Stimulated activated CD4-positive, alpha-beta T cell treated with anti-CD3 and anti-CD28 coated beads, Interleukin-2, amount 100 ng/mL, for 48 hours (primary cell): ENCODE measurements at regions not wholly inside any gene's neighbourhood (a gene's known extent, or its start where the extent isn't known, plus 50 kb on each side); places are given as distances from the start of the nearest gene placed in this dataset.

Experiments
- DNase-seq, 2 donors: peaks; one replicate each; pipeline ENCODE4 v3.0.0-alpha.2; 2020

DNA sequence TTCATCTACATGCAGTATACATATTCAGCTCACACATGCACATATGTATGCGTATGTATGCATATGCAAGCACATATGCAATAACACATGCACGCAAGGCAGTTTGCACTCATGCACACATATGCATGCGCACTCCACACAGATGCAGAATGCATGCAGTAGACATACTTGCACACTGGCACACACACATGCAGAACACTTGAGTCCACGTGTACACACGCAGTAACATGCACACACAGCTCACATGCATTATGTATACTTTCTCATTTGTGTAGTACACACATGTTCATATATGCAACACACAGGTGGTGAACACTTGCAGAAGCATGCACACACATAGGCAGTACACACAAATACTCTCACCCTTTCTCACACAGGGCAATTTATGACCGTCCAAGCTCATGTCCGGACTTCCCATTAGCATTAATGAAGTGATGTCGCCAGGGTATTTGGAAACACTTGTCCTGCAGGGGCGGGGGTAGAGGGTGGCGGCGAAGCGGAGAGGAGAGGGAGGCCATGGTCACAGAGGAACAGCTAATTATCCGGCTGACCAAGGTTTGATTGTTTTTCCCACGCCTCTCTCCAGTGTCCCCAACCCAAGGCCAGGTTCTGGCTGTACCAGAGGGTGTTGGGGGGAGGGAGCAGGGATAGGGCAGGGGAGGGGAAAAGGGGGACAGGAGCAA, 91.3 kb downstream of the VEGFA start:
- no peak for DNase-seq

GRCh38 chr6:43860285-43860684, 90.3 kb downstream of the VEGFA start:
- no peak for DNase-seq

DNA sequence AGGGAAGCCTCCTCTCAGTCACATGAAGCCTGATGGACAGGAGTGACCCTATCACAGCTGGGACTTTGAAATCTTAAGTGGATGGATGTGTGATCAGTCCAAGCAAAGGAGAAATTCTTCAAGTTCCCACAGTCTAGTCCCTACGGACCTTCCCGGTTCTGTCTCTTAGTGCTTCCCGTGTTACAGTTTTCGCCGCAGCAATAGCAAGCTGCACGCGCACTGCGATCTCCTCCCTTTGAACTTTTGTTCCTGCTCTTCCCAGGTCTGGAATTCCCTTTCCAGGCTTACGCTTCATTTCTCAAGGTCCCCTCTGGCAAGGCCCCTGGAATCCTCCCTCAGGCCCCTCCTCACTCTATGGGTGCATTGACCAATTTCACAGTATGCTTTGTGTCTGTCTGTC, 89.2 kb downstream of the VEGFA start:
- no peak for DNase-seq

DNA sequence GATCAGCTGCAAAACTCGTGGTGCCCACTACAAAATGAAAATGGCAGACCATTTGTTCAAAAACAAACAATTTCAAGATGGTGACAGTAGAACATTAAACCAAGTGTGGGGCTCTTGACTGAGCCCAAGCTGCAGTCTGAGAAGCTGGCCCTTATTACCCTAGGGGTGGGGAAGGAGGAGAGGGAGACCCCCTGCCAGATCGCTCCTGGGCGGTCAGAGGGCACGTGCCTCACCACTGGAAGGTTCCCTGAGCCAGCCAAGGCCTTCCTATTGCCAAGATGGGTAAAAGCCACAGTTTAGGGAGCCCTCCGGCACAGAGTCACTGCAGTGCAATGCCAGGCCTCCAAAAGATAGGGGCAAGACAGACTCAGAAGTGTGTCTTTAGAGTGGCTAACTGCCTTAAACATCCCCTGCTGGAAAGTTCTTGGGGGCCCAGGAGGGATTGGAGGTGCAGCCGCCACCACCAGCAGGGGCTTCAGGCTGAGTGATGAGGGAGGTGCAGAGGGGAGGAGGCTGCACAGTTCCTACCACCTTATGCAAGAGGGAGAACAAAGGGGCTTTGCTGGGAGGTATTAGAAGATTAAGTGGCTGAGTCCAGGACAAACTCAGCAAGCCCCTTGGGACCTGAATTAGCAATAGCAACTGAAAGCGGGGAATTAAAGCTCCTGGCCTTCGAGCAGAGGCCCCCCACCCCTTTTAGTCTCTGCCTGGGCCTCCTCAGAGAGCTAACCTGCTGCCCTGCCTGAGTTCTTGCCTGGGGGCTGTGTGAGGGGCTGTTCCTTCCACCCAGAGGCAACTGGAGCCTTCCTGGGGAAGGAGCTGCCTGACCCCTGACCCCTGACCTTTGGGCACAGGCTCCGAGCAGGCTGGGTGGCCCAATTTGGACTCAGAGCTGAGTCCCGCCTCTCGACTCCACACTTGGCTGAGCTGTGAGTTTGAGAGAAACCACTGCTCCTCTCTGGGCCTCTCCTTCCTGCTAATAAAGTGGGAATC, 88.4 kb downstream of the VEGFA start:
- DNase-seq: no peak

GRCh38 chr6:43856005-43856765, 86.2 kb downstream of the VEGFA start:
- no peak for DNase-seq

- no peak for DNase-seq
Observed at GRCh38 chr6:43855247-43855646, 85.2 kb downstream of the VEGFA start.

GRCh38 chr6:43853066-43853650, 83.1 kb downstream of the VEGFA start:
- DNase-seq: no peak

DNA sequence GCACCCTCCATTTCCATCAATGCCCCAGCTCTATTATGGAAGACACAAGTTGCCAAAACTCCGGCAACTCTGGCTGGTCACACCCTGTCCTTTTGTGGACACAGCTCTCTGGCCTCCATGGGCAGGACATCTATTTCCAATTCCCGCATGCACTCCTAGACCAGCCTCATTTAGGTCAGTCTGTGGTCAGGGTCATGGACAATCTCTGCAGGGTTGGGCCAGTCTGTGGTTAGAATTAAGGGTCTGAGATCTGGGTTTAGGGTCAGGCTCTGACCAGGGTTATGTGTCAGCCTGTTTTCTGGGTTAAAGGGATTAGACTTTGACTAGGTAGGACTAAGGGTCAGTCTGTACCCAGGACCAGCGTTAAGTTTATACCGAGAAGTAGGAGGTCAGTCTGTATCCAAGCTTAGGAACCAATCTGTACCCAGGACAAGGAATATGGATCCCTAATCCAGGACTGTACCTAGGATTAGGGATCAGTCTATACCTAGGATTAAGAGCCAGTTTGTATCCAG, 82.4 kb downstream of the VEGFA start:
- no peak for DNase-seq

DNA sequence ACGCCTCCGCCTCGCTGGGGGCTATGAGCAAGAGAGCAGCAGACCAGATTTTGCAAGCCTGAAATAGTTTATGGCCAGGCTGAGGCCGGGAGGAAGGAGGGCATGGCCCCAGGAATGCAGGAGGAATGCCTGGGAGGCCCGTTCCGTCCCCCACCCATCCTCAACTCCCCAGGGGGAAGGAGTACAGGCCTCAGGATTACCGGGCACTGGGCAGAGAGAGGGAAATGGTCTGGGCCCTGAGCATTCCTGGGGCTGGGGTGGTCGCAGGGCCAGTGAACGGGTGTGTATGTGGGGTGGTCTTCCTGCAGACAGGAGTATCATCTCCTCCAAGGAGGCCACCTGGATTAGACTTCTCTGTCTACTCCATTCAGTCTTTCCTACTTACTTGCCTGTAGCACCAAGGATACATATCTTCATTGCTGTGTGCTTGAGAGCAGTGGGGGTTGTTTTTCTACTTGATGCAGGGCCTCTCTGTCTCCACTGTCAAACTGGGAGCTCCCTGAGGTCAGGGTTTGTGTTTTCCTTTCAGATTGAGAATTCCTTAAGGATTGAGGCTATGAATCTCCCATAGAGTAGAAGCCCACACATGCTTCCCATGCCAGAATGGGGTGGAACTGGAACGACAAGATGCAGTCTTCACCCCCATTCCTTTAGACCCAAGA, 81.3 kb downstream of the VEGFA start:
- DNase-seq: no peak

- DNase-seq: no peak
Observed at GRCh38 chr6:43850314-43851203, 80.5 kb downstream of the VEGFA start.

GRCh38 chr6:43849844-43850243, 79.8 kb downstream of the VEGFA start:
- no peak for DNase-seq

DNA sequence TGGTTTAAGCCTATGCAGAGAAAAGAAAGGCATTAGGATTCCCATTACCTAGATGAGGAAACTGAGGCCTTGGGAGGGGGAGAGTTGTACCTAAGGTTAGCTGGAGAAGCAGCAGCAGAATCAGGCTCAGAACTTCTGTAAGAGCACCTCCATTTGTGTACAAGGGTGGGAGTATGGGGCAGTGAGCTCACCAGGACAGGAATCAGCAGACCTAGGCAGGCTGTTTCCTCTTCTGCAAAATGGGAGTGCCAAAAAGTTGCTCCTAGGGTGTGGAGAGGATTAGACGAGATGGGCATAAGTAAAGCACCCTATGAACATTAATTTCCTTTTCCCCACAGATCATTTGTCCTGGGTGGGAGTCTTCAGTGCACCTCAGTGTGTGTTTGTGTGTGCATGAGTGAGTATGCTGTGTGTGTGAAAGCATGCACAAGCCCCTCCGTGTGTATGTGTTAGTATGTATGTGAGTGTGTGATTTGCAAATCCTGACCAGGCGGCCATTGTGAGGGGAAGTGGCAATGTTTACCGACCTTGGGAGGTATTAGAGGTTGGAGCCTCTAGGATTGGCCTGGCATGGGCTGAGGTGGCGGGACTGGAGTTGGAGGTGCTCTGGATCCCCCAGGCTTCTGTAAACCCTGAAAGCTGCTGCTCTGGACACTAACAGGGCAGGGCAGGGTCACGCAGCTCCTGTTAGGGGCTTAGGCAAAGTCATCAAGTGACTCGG, 78.8 kb downstream of the VEGFA start:
- no peak for DNase-seq

DNA sequence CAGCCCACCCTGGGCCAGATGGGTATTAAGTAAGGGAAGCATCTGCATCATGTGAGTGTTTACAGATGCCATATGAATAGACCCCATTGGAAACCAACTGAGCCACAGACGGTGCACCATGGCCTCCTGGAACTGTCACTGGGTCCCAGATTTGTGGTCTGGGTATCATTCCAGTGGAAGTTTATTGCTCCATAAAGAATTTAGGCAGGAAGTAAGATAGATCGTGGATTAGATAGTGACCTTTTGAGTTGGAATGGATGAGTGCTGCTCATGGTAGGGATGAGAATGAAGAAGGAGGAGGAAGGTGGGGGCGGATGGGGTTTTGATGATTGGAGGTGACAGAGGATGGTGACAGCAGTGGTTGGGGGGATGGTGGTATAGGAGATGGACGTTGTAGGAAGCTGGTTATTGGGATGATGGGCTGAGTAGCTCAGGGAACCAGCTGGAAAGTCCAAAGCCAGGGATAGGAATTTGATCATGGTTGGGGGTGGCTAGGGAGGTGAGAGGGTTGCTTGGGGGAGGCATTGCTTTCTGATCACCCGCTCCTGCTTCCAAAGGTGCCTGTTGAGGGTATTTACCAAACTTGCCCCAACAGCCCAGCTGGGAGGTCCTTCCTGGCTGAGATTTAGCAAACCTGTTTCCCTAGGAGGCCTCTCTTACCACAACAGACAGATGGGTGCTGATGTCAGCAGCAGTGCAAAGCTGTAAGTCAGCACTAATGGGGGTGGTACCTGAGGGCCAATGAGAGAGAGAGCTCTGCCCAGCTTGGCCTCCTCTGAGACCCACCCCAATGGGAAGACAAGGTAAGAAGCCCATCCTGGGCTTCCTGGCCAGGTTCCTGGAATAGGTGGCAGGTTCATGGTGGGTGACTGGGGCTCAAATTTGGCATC, 78.0 kb downstream of the VEGFA start:
- DNase-seq: no peak

DNA sequence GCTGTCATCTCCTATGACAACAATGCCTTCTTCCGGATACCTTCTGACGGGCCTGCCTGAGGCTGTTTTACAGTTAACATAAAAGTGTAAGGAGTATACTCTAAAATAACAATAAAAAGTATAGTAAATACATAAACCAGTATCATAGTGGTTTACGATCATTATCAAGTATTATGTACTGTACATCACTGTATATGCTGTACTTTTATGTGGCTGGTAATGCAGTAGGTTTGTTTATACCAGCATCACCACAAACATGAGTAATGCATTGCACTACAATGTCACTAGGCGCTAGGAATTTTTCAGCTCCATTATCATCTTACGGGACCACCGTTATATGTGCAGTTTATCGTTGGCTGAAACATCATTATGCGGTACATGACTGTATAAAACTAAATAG, 76.5 kb downstream of the VEGFA start:
- DNase-seq: no peak

GRCh38 chr6:43845646-43846045, 75.6 kb downstream of the VEGFA start:
- no peak for DNase-seq

GRCh38 chr6:43843669-43844171, 73.7 kb downstream of the VEGFA start:
- DNase-seq: no peak

DNA sequence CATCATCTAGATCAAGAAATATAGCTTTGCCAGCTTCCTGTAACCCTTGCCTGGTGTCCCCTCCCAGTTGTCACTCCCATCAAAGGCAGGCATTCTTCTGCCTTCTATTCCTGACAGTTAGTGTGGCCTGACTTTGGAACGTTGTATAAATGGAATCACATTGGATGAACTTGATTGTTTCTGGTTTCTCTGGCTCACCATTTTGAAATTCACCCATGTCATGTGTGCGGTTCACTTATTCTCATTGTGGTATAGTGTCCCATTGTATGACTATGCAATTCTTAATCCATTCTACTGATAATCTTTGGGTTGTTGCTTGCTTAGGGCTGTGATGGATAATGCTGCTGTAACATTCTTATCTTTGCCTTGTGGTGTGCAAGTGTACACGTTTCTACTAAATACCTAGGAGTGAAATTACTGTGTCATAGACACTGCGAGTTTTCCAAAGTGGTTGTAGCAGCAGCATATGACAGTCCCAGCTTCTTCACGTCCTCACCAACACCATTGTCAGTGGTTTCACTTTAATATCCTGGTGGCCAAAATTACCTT, 73.2 kb downstream of the VEGFA start:
- no peak for DNase-seq

GRCh38 chr6:43842231-43842794, 72.3 kb downstream of the VEGFA start:
- no peak for DNase-seq
